DMS53 (cell line): ENCODE measurements at regions not wholly inside any gene's neighbourhood (a gene's known extent, or its start where the extent isn't known, plus 50 kb on each side); places are given as distances from the start of the nearest gene placed in this dataset.
"Not testable (repeated sequence)": the region's sequence is repeated elsewhere in the genome, so short reads cannot be mapped to it uniquely, and the experiment has no call there.

Experiments
- DNase-seq: peaks from one replicate; lab custom pipeline; 2025; lab: John Stamatoyannopoulos, UW

- no peak for DNase-seq
These were observed 195.7 kb upstream of the CCNH start for GRCh38 chr5:87608385-87608784.

- DNase-seq, result no peak
These were observed 192.9 kb upstream of the CCNH start for GRCh38 chr5:87605663-87606062.

- DNase-seq, result no peak
These were observed 187.0 kb upstream of the CCNH start for GRCh38 chr5:87599778-87600177.

GRCh38 chr5:87598460-87598859 is 185.7 kb upstream of the CCNH start:
- no peak for DNase-seq

- DNase-seq, result no peak
These were observed 181.8 kb upstream of the CCNH start for GRCh38 chr5:87594566-87594965.

GRCh38 chr5:87589587-87589986 is 176.9 kb upstream of the CCNH start:
- no peak for DNase-seq

GRCh38 chr5:87588316-87588715 is 175.6 kb upstream of the CCNH start:
- DNase-seq, result no peak

GRCh38 chr5:87583704-87584103 is 171.0 kb upstream of the CCNH start:
- DNase-seq, result not testable (repeated sequence)

GRCh38 chr5:87582149-87582548 is 169.4 kb upstream of the CCNH start:
- DNase-seq, result no peak

- no peak for DNase-seq
These were observed 168.9 kb upstream of the CCNH start for GRCh38 chr5:87581661-87582060.

GRCh38 chr5:87579678-87580077 is 166.9 kb upstream of the CCNH start:
- DNase-seq, result no peak

GRCh38 chr5:87576867-87577266 is 164.1 kb upstream of the CCNH start:
- no peak for DNase-seq

- DNase-seq, result not testable (repeated sequence)
These were observed 163.6 kb upstream of the CCNH start for GRCh38 chr5:87576306-87576705.

GRCh38 chr5:87574106-87574505 is 161.4 kb upstream of the CCNH start:
- no peak for DNase-seq

- DNase-seq, result no peak
These were observed 159.9 kb upstream of the CCNH start for GRCh38 chr5:87572611-87573010.

GRCh38 chr5:87572090-87572489 is 159.4 kb upstream of the CCNH start:
- no peak for DNase-seq

GRCh38 chr5:87570366-87570765 is 157.6 kb upstream of the CCNH start:
- no peak for DNase-seq

GRCh38 chr5:87562068-87562467 is 149.3 kb upstream of the CCNH start:
- DNase-seq, result no peak

- DNase-seq, result no peak
These were observed 147.8 kb upstream of the CCNH start for GRCh38 chr5:87560528-87560927.

- DNase-seq, result no peak
These were observed 139.2 kb upstream of the CCNH start for GRCh38 chr5:87551911-87552310.

- DNase-seq, result no peak
These were observed 128.9 kb upstream of the CCNH start for GRCh38 chr5:87541676-87542075.

GRCh38 chr5:87541033-87541432 is 128.3 kb upstream of the CCNH start:
- peak; percentile 61 for DNase-seq

- peak; percentile 22 for DNase-seq
These were observed 127.1 kb upstream of the CCNH start for GRCh38 chr5:87539839-87540238.

- no peak for DNase-seq
These were observed 123.6 kb upstream of the CCNH start for GRCh38 chr5:87536365-87536764.

GRCh38 chr5:87535706-87536105 is 123.0 kb upstream of the CCNH start:
- DNase-seq, result no peak
